ENCODE measurements at regions not wholly inside any gene's neighbourhood (a gene's known extent, or its start where the extent isn't known, plus 50 kb on each side); places are given as distances from the start of the nearest gene placed in this dataset.

GRCh38 chr18:71583252-71583651 is 960.9 kb downstream of the CBLN2 start:
- Histone ChIP-seq H3K4me3 (ENCODE audit: low read depth, low read length) (no peak overlapping the region), H3K36me3 (ENCODE audit: control insufficient read depth, insufficient read depth, low read length) (no peaks in the 10 kb centered on the region), H3K27me3 (ENCODE audit: control insufficient read depth, insufficient read depth, low read length) (no peaks in the 10 kb centered on the region)
- DNase-seq (ENCODE audit: low read depth), result no peak
- FAIRE-seq, result no peak
- TF ChIP-seq, protein P1, sequence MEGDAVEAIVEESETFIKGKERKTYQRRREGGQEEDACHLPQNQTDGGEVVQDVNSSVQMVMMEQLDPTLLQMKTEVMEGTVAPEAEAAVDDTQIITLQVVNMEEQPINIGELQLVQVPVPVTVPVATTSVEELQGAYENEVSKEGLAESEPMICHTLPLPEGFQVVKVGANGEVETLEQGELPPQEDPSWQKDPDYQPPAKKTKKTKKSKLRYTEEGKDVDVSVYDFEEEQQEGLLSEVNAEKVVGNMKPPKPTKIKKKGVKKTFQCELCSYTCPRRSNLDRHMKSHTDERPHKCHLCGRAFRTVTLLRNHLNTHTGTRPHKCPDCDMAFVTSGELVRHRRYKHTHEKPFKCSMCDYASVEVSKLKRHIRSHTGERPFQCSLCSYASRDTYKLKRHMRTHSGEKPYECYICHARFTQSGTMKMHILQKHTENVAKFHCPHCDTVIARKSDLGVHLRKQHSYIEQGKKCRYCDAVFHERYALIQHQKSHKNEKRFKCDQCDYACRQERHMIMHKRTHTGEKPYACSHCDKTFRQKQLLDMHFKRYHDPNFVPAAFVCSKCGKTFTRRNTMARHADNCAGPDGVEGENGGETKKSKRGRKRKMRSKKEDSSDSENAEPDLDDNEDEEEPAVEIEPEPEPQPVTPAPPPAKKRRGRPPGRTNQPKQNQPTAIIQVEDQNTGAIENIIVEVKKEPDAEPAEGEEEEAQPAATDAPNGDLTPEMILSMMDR (IDR thresholded peaks at IDR 0.05; ENCODE audit: insufficient read depth, low read length, severe bottlenecking), result no peak

DNA sequence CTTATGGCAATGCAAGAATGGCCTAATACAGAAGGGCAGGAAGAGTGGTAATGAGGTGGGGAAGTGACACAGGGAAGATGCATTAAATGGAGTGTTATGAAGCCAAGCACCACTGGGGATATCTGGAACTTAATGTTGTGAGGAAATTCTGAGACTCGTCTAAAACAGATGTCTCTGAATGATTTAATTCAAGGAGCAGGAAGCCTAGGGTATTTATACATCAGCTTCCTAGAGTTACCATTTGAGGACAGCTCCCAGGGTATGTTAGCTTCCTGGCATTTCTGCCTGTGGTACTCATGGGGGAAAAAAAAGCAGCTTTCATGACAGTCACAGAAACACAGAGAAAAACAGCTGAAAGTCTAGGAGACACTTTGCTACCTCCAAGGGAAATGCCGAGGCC is 989.5 kb downstream of the CBLN2 start:
- FAIRE-seq, result no peak
- no peaks in the 10 kb centered on the region for H3K27me3 ChIP-seq (ENCODE audit: control insufficient read depth, insufficient read depth, low read length)
- TF ChIP-seq, protein P1 (IDR thresholded peaks at IDR 0.05; ENCODE audit: insufficient read depth, low read length, severe bottlenecking), result no peak
- no peak for DNase-seq (ENCODE audit: low read depth)
- H3K4me3 ChIP-seq (ENCODE audit: low read depth, low read length), result no peak overlapping the region
- H3K36me3 ChIP-seq (ENCODE audit: control insufficient read depth, insufficient read depth, low read length), result no peaks in the 10 kb centered on the region

DNA sequence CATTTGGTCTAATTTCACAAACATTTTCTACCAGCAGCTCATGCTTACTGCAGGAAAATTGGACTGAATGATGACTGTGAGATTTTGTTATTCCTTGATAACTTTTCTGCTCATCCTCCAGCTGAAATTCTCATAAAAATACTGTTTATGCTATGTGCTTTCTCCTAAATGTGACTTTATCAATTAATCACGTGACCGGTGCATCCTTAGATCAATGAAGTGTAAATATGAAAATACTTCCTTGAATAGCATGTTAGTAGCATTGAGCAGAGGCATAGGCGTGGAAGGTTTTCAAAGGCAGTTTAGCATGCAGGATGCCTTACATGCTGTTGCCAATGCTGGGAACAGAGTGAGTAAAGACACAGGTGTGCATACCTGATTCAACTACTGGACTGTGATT is 1002.5 kb downstream of the CBLN2 start:
- FAIRE-seq, result no peak

DNA sequence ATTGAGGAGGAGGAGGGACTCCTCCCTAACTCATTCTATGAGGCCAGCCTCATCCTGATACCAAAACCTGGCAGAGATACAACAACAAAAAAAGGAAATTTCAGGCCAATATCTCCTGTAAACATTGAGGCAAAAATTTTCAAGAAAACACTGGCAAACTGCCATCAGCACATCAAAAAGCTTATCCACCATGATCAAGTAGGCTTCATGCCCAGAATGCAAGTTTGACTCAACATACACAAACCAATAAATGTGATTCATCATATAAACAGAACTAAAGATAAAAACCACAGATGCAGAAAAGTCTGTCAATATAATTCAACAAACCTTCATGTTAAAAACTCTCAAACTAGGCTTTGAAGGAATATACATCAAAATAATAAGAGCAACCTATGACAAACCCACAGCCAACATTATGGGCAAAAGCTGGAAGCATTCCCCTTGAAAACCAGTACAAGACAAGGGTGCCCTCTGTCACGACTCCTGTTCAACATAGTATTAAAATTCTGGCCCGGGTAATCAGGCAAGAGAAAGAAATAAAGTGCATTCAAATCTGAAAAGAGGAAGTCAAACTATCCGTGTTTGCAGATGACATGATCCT is 1014.3 kb downstream of the CBLN2 start:
- Histone ChIP-seq H3K27me3 (ENCODE audit: control insufficient read depth, insufficient read depth, low read length) (no peaks in the 10 kb centered on the region), H3K36me3 (ENCODE audit: control insufficient read depth, insufficient read depth, low read length) (no peaks in the 10 kb centered on the region), H3K4me3 (ENCODE audit: low read depth, low read length) (no peak overlapping the region)
- DNase-seq (ENCODE audit: low read depth) (no peak), FAIRE-seq (no peak)
- TF ChIP-seq, protein P1 (IDR thresholded peaks at IDR 0.05; ENCODE audit: insufficient read depth, low read length, severe bottlenecking), result no peak

More for the DNA sequence above, 1002.5 kb downstream of the CBLN2 start:
- Histone ChIP-seq H3K36me3 (ENCODE audit: control insufficient read depth, insufficient read depth, low read length) (no peaks in the 10 kb centered on the region), H3K27me3 (ENCODE audit: control insufficient read depth, insufficient read depth, low read length) (no peaks in the 10 kb centered on the region), H3K4me3 (ENCODE audit: low read depth, low read length) (no peak overlapping the region)
- DNase-seq (ENCODE audit: low read depth), result no peak
- TF ChIP-seq, protein P1 (IDR thresholded peaks at IDR 0.05; ENCODE audit: insufficient read depth, low read length, severe bottlenecking), result no peak

DNA sequence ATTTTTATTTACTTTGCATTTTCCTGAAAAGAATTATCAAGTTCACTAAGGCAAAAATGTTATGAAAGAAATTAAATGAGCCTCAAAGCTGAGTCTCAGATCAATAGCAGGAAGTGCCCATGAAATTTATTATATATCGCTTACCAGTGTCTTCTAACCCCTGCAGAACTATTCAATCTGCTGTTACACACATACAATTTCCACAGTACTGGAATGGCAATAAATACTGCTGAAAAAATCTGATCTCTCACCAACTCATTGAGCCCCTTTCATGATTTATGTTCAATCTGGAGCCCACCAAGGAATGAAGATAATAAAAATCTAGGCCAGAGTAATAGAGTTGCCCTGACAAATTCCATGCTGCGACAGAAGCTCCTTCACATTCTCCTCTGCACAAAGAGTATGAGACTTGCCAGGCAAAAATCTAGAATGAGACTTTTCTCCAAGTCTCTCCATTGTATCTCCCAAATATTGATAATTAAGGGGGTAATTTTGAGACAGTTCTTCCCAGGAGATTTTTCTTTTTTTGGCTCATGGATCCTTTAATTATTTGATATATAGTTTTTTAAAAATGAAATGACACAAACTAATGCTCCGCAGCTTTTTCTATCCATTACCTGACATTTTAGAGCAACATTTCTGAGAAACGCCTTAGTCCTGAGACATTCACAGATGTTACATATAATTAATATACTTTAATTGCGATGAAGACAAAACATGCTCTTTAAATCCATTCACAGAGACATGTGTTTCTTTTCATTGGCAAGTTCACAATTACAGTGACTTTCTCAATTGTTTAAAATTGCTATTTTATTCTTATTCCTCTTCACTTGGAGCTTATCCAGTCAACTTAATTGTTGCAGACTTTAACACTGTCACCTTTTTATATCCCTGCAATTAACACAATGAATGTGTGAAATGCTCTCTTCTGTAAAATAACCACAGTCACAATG is 1020.4 kb downstream of the CBLN2 start:
- DNase-seq (ENCODE audit: low read depth), result no peak
- FAIRE-seq, result no peak
- H3K4me3 ChIP-seq (ENCODE audit: low read depth, low read length), result no peak overlapping the region
- H3K27me3 ChIP-seq (ENCODE audit: control insufficient read depth, insufficient read depth, low read length), result no peaks in the 10 kb centered on the region
- no peaks in the 10 kb centered on the region for H3K36me3 ChIP-seq (ENCODE audit: control insufficient read depth, insufficient read depth, low read length)
- TF ChIP-seq, protein P1 (IDR thresholded peaks at IDR 0.05; ENCODE audit: insufficient read depth, low read length, severe bottlenecking), result no peak
